HG02970 (cell line): ENCODE measurements at regions not wholly inside any gene's neighbourhood (a gene's known extent, or its start where the extent isn't known, plus 50 kb on each side); places are given as distances from the start of the nearest gene placed in this dataset.
A peak's percentile ranks its signal among the peaks of the same experiment; 100 is the strongest.
"Not testable (repeated sequence)": the region's sequence is repeated elsewhere in the genome, so short reads cannot be mapped to it uniquely, and the experiment has no call there.

Experiments
- ATAC-seq: cut with Tn5 transposase; IDR thresholded peaks from one replicate; pipeline ENCODE4 v1.9.1; 2021; ENCODE audit warnings: mild to moderate bottlenecking, moderate library complexity, moderate number of reproducible peaks; ENCODE audit not compliant: unreplicated experiment, low FRiP score

GRCh38 chr7:114802632-114803031 is 119.3 kb upstream of the MDFIC start:
- no peak for ATAC-seq

GRCh38 chr7:114806590-114807162 is 115.2 kb upstream of the MDFIC start:
- ATAC-seq = no peak

GRCh38 chr7:114812570-114812969 is 109.3 kb upstream of the MDFIC start:
- ATAC-seq = no peak

- ATAC-seq = no peak
Observed at GRCh38 chr7:114813624-114814023, 108.3 kb upstream of the MDFIC start.

GRCh38 chr7:114817036-114817435 is 104.9 kb upstream of the MDFIC start:
- not testable (repeated sequence) for ATAC-seq

- no peak for ATAC-seq
Observed at GRCh38 chr7:114818501-114818900, 103.4 kb upstream of the MDFIC start.

- no peak for ATAC-seq
Observed at GRCh38 chr7:114819616-114820362, 102.1 kb upstream of the MDFIC start.

GRCh38 chr7:114821030-114821900 is 100.6 kb upstream of the MDFIC start:
- no peak for ATAC-seq

GRCh38 chr7:114822131-114822530 is 99.8 kb upstream of the MDFIC start:
- ATAC-seq = no peak

GRCh38 chr7:114822844-114823243 is 99.0 kb upstream of the MDFIC start:
- ATAC-seq = no peak

GRCh38 chr7:114823290-114823689 is 98.6 kb upstream of the MDFIC start:
- no peak for ATAC-seq

- ATAC-seq = no peak
Observed at GRCh38 chr7:114825423-114825951, 96.4 kb upstream of the MDFIC start.

- ATAC-seq = no peak
Observed at GRCh38 chr7:114830952-114831351, 90.9 kb upstream of the MDFIC start.

GRCh38 chr7:114832906-114833595 is 88.8 kb upstream of the MDFIC start:
- peak; percentile 89 for ATAC-seq

GRCh38 chr7:114835303-114835702 is 86.6 kb upstream of the MDFIC start:
- no peak for ATAC-seq

GRCh38 chr7:114835861-114836260 is 86.0 kb upstream of the MDFIC start:
- ATAC-seq = no peak

- no peak for ATAC-seq
Observed at GRCh38 chr7:114842551-114843065, 79.3 kb upstream of the MDFIC start.

- ATAC-seq = no peak
Observed at GRCh38 chr7:114843102-114843501, 78.8 kb upstream of the MDFIC start.

GRCh38 chr7:114851406-114852061 is 70.4 kb upstream of the MDFIC start:
- ATAC-seq = no peak

- ATAC-seq = no peak
Observed at GRCh38 chr7:114852293-114852692, 69.6 kb upstream of the MDFIC start.
